GM18508 (cell line): ENCODE measurements at regions not wholly inside any gene's neighbourhood (a gene's known extent, or its start where the extent isn't known, plus 50 kb on each side); places are given as distances from the start of the nearest gene placed in this dataset.
"Not testable (repeated sequence)": the region's sequence is repeated elsewhere in the genome, so short reads cannot be mapped to it uniquely, and the experiment has no call there.

Source experiments
- ATAC-seq: cut with Tn5 transposase; IDR thresholded peaks from one replicate; pipeline ENCODE4 v1.9.1; 2021; ENCODE audit warnings: moderate number of reproducible peaks; ENCODE audit not compliant: insufficient read depth, unreplicated experiment

GRCh38 chr7:131691454-131692130, 135.2 kb upstream of the PODXL start:
- ATAC-seq, result no peak

- no peak for ATAC-seq
Observed at GRCh38 chr7:131690441-131690840, 134.0 kb upstream of the PODXL start.

- no peak for ATAC-seq
Observed at GRCh38 chr7:131689662-131690234, 133.3 kb upstream of the PODXL start.

- ATAC-seq, result peak; percentile 58
Observed at GRCh38 chr7:131688738-131689661, 132.6 kb upstream of the PODXL start.

GRCh38 chr7:131687296-131687695, 130.9 kb upstream of the PODXL start:
- ATAC-seq, result no peak

- no peak for ATAC-seq
Observed at GRCh38 chr7:131686833-131687232, 130.4 kb upstream of the PODXL start.

- ATAC-seq, result no peak
Observed at GRCh38 chr7:131683536-131684125, 127.2 kb upstream of the PODXL start.

GRCh38 chr7:131681961-131682360, 125.5 kb upstream of the PODXL start:
- ATAC-seq, result no peak

GRCh38 chr7:131679071-131679470, 122.6 kb upstream of the PODXL start:
- not testable (repeated sequence) for ATAC-seq

GRCh38 chr7:131676850-131677249, 120.4 kb upstream of the PODXL start:
- not testable (repeated sequence) for ATAC-seq

GRCh38 chr7:131674131-131674530, 117.7 kb upstream of the PODXL start:
- no peak for ATAC-seq

- no peak for ATAC-seq
Observed at GRCh38 chr7:131673576-131673975, 117.1 kb upstream of the PODXL start.

- no peak for ATAC-seq
Observed at GRCh38 chr7:131670406-131670805, 114.0 kb upstream of the PODXL start.

GRCh38 chr7:131667699-131668098, 111.3 kb upstream of the PODXL start:
- ATAC-seq, result no peak

- no peak for ATAC-seq
Observed at GRCh38 chr7:131665021-131665420, 108.6 kb upstream of the PODXL start.

GRCh38 chr7:131664570-131664969, 108.1 kb upstream of the PODXL start:
- no peak for ATAC-seq

GRCh38 chr7:131662301-131662873, 106.0 kb upstream of the PODXL start:
- ATAC-seq, result not testable (repeated sequence)

- ATAC-seq, result no peak
Observed at GRCh38 chr7:131657881-131658280, 101.5 kb upstream of the PODXL start.

- ATAC-seq, result no peak
Observed at GRCh38 chr7:131656980-131657723, 100.7 kb upstream of the PODXL start.

- ATAC-seq, result no peak
Observed at GRCh38 chr7:131655866-131656265, 99.4 kb upstream of the PODXL start.
